A549 (cell line): ENCODE measurements at regions not wholly inside any gene's neighbourhood (a gene's known extent, or its start where the extent isn't known, plus 50 kb on each side); places are given as distances from the start of the nearest gene placed in this dataset.

ENCODE experiments used
- ATAC-seq, 2 experiments: fragments of 200-7000 bp in 1 of 2; fragments of >200 bp in 1 of 2; cut with Nextera tagmentation in 1 of 2; cut with Tn5 transposase in 1 of 2; 3 replicates each; pipeline versions ENCODE4 v1.8.0 to v1.9.1; 2018 to 2020; ENCODE audit warnings: mild to moderate bottlenecking in 1 of 2, moderate library complexity in 1 of 2
- CTCF ChIA-PET: fragments of 300-600 bp; sonication (Branson Sonifier 250); formaldehyde crosslinking; extraction: SDS; loops from one replicate; lab custom pipeline; 2021; ENCODE audit warnings: antibody characterized with exemption, inconsistent platforms; lab: Yijun Ruan, JAX
- POLR2A ChIA-PET: fragments of 350-600 bp; formaldehyde crosslinking; extraction: SDS; loops from one replicate; lab custom pipeline; 2021; ENCODE audit warnings: antibody characterized with exemption, inconsistent platforms; lab: Yijun Ruan, JAX
- DNase-seq, 2 experiments: peaks; one replicate each; pipeline versions ENCODE4 v3.0.0 to v3.0.0-alpha.2; 2011 to 2016; ENCODE audit warnings: low read depth in 1 of 2, low spot score in 1 of 2
- FAIRE-seq: peaks from 2 replicates; lab custom pipeline; 2011; peaks lifted over from hg19 to GRCh38; lab: Jason Lieb, UNC
- H3K27ac ChIP-seq, 2 experiments: fragments of >200 bp; sonication (Bioruptor Twin); formaldehyde crosslinking; 3 replicates each; pipeline ENCODE4 v1.5.1; 2016 to 2017
- H3K4me1 ChIP-seq: fragments of >200 bp; sonication (Bioruptor Twin); formaldehyde crosslinking; 3 replicates; pipeline ENCODE4 v1.6.1; 2016
- H3K4me2 ChIP-seq: fragments of >200 bp; sonication (Bioruptor Twin); formaldehyde crosslinking; 3 replicates; pipeline ENCODE4 v1.6.1; 2016
- H3K4me3 ChIP-seq: fragments of >200 bp; sonication (Bioruptor Twin); formaldehyde crosslinking; 3 replicates; pipeline ENCODE4 v1.5.1; 2016
- H3K9me3 ChIP-seq: fragments of >200 bp; sonication (Bioruptor Twin); formaldehyde crosslinking; 3 replicates; pipeline ENCODE4 v1.6.1; 2016
- ATOH8 ChIP-seq: fragments of 250-450 bp; sonication (Bioruptor Pico); IDR thresholded peaks from 2 replicates; pipeline ENCODE4 v1.5.0; 2020; ENCODE audit warnings: low read depth, mild to moderate bottlenecking, moderate library complexity
- BHLHE40 ChIP-seq: IDR thresholded peaks from 2 replicates; pipeline ENCODE4 v1.6.1; 2012; ENCODE audit warnings: low read depth, low read length, inconsistent platforms
- CBX2 ChIP-seq: fragments of 200-600 bp; sonication (generic); IDR thresholded peaks from 2 replicates; pipeline ENCODE4 v1.6.1; 2016; ENCODE audit warnings: low read depth, mild to moderate bottlenecking, borderline replicate concordance
- CHD2 ChIP-seq: fragments of 150-350 bp; IDR thresholded peaks from 2 replicates; pipeline ENCODE4 v1.6.1; 2014; ENCODE audit warnings: low read length; ENCODE audit not compliant: partially characterized antibody
- CHD4 ChIP-seq: fragments of 200-600 bp; sonication (generic); IDR thresholded peaks from 2 replicates; pipeline ENCODE4 v1.6.1; 2016; ENCODE audit warnings: antibody characterized with exemption, mild to moderate bottlenecking, borderline replicate concordance
- CTCF ChIP-seq: fragments of >200 bp; sonication (Bioruptor Twin); formaldehyde crosslinking; IDR thresholded peaks from 3 replicates; pipeline ENCODE4 v1.5.1; 2016
- EHF ChIP-seq: fragments of 250-450 bp; sonication (Bioruptor Pico); IDR thresholded peaks from 2 replicates; pipeline ENCODE4 v1.5.0; 2020; ENCODE audit warnings: mild to moderate bottlenecking
- ELK1 ChIP-seq: fragments of 150-350 bp; IDR thresholded peaks from 2 replicates; pipeline ENCODE4 v1.6.1; 2014; ENCODE audit warnings: low read depth, mild to moderate bottlenecking, low read length
- FOSL2 ChIP-seq, 2 experiments: fragments of 450-650 bp in 1 of 2; fragments of >200 bp in 1 of 2; sonication (Bioruptor Twin) in 1 of 2; formaldehyde crosslinking; IDR thresholded peaks; 2 replicates each; pipeline versions ENCODE4 v1.5.0 to v1.6.1; 2016 to 2020; ENCODE audit warnings: mild to moderate bottlenecking in 1 of 2, moderate library complexity in 1 of 2
- HEYL ChIP-seq: fragments of 250-450 bp; sonication (Bioruptor Pico); IDR thresholded peaks from 2 replicates; pipeline ENCODE4 v1.8.0; 2021; ENCODE audit warnings: mild to moderate bottlenecking, moderate library complexity
- HOXB13 ChIP-seq: fragments of 250-450 bp; sonication (Bioruptor Pico); IDR thresholded peaks from 2 replicates; pipeline ENCODE4 v1.5.0; 2020; ENCODE audit warnings: low read depth, mild to moderate bottlenecking, moderate library complexity
- MAZ ChIP-seq: fragments of 150-350 bp; IDR thresholded peaks from 2 replicates; pipeline ENCODE4 v1.6.1; 2014; ENCODE audit warnings: antibody characterized with exemption, low read depth, low read length, borderline replicate concordance
- PBX3 ChIP-seq: IDR thresholded peaks from 2 replicates; pipeline ENCODE4 v1.6.1; 2012
- RCOR1 ChIP-seq: fragments of 150-350 bp; IDR thresholded peaks from 2 replicates; pipeline ENCODE4 v1.6.1; 2014; ENCODE audit warnings: antibody characterized with exemption, low read length, low read depth
- REST ChIP-seq: fragments of 200-600 bp; sonication (generic); IDR thresholded peaks from 2 replicates; pipeline ENCODE4 v1.6.1; 2016; ENCODE audit warnings: antibody characterized with exemption, mild to moderate bottlenecking, moderate library complexity
- SREBF2 ChIP-seq: fragments of 450-650 bp; IDR thresholded peaks from 2 replicates; pipeline ENCODE4 v1.6.1; 2014; ENCODE audit warnings: mild to moderate bottlenecking, moderate library complexity
- TFCP2L1 ChIP-seq: fragments of 250-450 bp; sonication (Bioruptor Pico); IDR thresholded peaks from 2 replicates; pipeline ENCODE4 v1.5.0; 2021; ENCODE audit warnings: mild to moderate bottlenecking
- WGBS: methylation state at CpG from one replicate; pipeline ENCODE4 v1.1.6; 2017; ENCODE audit errors: missing lambda C conversion rate; 5-methylcytosine and 5-hydroxymethylcytosine counted together
- TF ChIP-seq, protein P1 (sequence below): fragments of 450-650 bp; IDR thresholded peaks from 2 replicates; pipeline ENCODE4 v1.6.1; 2014; ENCODE audit warnings: antibody characterized with exemption
- TF ChIP-seq, protein P2 (sequence below): fragments of >200 bp; sonication (Bioruptor Twin); formaldehyde crosslinking; IDR thresholded peaks from 3 replicates; pipeline ENCODE4 v1.6.1; 2016

- H3K4me1 ChIP-seq, result 0 out of 3 replicates have a peak, but pooled peaks cover 3% of the 10 kb centered on the region
- POLR2A ChIA-PET, result no interaction called here
- TF ChIP-seq, protein P1, sequence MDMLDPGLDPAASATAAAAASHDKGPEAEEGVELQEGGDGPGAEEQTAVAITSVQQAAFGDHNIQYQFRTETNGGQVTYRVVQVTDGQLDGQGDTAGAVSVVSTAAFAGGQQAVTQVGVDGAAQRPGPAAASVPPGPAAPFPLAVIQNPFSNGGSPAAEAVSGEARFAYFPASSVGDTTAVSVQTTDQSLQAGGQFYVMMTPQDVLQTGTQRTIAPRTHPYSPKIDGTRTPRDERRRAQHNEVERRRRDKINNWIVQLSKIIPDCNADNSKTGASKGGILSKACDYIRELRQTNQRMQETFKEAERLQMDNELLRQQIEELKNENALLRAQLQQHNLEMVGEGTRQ, result no peak
- TF ChIP-seq CHD2 (no peak), ATOH8 (CRISPR knock-in tag) (no peak), BHLHE40 (no peak), EHF (no peak), PBX3 (no peak), HEYL (CRISPR knock-in tag) (no peak), TFCP2L1 (CRISPR knock-in tag) (no peak), CTCF (no peak), CBX2 (no peak), SREBF2 (no peak), REST (no peak), HOXB13 (CRISPR knock-in tag) (no peak)
- no peak for FAIRE-seq
- H3K4me2 ChIP-seq, result peak overlapping the region; percentile 27; the same call in 1 of the 3 replicates
- no peaks in the 10 kb centered on the region for H3K9me3 ChIP-seq
- H3K4me3 ChIP-seq, result no peak overlapping the region
- ATAC-seq, result no peak
- no peak overlapping the region for H3K27ac ChIP-seq
- CTCF ChIA-PET, result interaction anchor here (1.0 kb wide), 1 partner anchor 18 kb away, joined by 3 read pairs; no protein-coding TSS in a partner anchor
- WGBS, result 53% methylated on average over 7 of the region's 7 CpGs
- DNase-seq, result peak in 1 of 2 experiments; percentile 8
These were observed 911.6 kb downstream of the TFAP2A start for GRCh38 chr6:9503111-9503761.

DNA sequence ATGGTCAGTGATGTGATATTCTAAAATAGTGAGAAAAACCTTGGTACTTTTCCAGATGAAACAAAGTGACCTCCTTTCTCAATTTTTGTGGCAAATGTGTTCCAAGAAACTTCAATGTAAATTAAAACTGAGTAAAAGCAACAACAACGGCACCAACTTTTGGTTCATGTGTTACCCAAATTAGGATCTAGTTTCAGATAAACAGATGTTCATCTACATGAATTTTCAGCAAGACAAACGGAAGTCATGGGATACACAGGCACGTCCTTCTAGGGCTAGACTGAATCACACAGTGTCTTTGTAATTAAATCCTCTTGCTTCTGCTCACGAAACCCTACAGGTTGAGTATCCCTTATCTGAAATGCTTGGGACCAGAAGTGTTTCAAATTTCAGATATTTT, 915.2 kb downstream of the TFAP2A start:
- 0 out of 3 replicates have a peak, but pooled peaks cover 3% of the 10 kb centered on the region for H3K4me1 ChIP-seq
- no peak overlapping the region for H3K27ac ChIP-seq
- CTCF ChIA-PET, result no interaction called here
- POLR2A ChIA-PET, result no interaction called here
- TF ChIP-seq RCOR1, result no peak
- no peak for TF ChIP-seq FOSL2 (IDR thresholded peaks at IDR 0.05)
- TF ChIP-seq FOSL2 (CRISPR knock-in tag; IDR thresholded peaks at IDR 0.05), result no peak
- TF ChIP-seq, protein P2, sequence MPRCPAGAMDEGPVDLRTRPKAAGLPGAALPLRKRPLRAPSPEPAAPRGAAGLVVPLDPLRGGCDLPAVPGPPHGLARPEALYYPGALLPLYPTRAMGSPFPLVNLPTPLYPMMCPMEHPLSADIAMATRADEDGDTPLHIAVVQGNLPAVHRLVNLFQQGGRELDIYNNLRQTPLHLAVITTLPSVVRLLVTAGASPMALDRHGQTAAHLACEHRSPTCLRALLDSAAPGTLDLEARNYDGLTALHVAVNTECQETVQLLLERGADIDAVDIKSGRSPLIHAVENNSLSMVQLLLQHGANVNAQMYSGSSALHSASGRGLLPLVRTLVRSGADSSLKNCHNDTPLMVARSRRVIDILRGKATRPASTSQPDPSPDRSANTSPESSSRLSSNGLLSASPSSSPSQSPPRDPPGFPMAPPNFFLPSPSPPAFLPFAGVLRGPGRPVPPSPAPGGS, result no peak
- no peak for TF ChIP-seq MAZ
- no peak for TF ChIP-seq BHLHE40
- TF ChIP-seq ELK1, result no peak
- TF ChIP-seq CHD4, result no peak
- TF ChIP-seq, all 56 proteins: peak for 0
- H3K9me3 ChIP-seq, result no peaks in the 10 kb centered on the region
- FAIRE-seq (no peak), ATAC-seq (no peak), DNase-seq (no peak)
- H3K4me2 ChIP-seq, result no peak overlapping the region
- H3K4me3 ChIP-seq, result no peak overlapping the region
- 71% methylated on average over 4 of the region's 4 CpGs for WGBS
